ENCODE measurements at regions not wholly inside any gene's neighbourhood (a gene's known extent, or its start where the extent isn't known, plus 50 kb on each side); places are given as distances from the start of the nearest gene placed in this dataset.

DNA sequence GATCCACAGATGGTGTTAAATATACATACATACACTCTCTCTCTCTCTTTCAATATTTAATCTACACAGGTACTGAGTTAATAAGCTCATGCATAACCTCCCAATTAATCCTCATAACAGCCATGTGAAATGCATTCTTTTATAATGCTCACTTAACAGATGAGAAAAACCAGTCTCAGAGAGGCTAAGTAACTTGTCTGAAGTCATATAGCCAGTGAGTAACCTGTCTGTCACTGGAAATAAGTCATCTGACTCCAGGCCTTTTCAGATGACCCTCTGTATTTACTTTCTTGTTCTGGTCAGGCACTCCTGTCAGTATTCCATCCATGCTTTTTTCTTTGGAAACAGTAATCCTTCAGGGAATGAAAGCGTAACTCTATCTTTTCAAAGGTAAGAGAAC lies 594.0 kb upstream of the TENM4 start:
- Histone ChIP-seq H3K36me3 (ENCODE audit: control insufficient read depth in 1 of 2, insufficient read depth in 2 of 2, low read length in 2 of 2) (no peaks in the 10 kb centered on the region), H3K4me1 (ENCODE audit: control insufficient read depth in 1 of 2, insufficient read depth in 2 of 2, low read length in 2 of 2) (no peaks in the 10 kb centered on the region), H3K27ac (ENCODE audit: low read length) (no peak overlapping the region), H3K27me3 (ENCODE audit: low read depth, low read length) (no peaks in the 10 kb centered on the region), H3K9me3 (ENCODE audit: control insufficient read depth in 1 of 2, low read length in 2 of 2) (no peaks in the 10 kb centered on the region), H3K4me3 (ENCODE audit: low read depth in 1 of 2, low read length in 2 of 2) (no peak overlapping the region)

DNA sequence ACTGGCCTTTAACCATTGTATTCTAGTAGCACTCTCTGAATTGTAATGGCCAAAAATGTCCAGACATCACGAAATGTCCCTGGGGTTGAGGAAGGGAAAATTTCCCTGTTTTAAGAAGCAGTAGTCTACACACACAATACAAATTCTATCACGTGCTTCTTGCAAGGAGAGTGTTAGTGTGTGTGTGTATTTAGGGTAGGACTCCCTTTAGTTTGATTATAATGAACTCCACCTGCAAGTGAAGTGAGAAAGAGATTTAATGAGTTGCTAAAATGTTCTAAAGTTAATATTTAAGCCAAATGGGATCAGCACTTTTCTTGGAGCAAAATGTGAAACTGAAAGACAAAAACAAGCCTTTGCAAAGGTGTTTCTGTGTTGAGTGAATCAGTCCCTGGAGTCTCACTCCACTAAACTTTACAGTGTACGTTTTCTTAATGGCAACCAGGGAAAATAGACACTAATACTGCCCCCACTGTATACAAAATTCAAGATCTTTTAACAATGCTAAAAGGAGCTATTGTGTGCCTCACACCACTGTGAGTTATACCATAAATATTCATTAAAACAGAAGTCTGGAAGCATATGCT lies 590.3 kb upstream of the TENM4 start:
- Histone ChIP-seq H3K27ac (ENCODE audit: low read length) (no peak overlapping the region), H3K4me3 (ENCODE audit: low read depth in 1 of 2, low read length in 2 of 2) (no peak overlapping the region), H3K9me3 (ENCODE audit: control insufficient read depth in 1 of 2, low read length in 2 of 2) (no peaks in the 10 kb centered on the region), H3K27me3 (ENCODE audit: low read depth, low read length) (no peaks in the 10 kb centered on the region), H3K36me3 (ENCODE audit: control insufficient read depth in 1 of 2, insufficient read depth in 2 of 2, low read length in 2 of 2) (no peaks in the 10 kb centered on the region), H3K4me1 (ENCODE audit: control insufficient read depth in 1 of 2, insufficient read depth in 2 of 2, low read length in 2 of 2) (no peaks in the 10 kb centered on the region)

DNA sequence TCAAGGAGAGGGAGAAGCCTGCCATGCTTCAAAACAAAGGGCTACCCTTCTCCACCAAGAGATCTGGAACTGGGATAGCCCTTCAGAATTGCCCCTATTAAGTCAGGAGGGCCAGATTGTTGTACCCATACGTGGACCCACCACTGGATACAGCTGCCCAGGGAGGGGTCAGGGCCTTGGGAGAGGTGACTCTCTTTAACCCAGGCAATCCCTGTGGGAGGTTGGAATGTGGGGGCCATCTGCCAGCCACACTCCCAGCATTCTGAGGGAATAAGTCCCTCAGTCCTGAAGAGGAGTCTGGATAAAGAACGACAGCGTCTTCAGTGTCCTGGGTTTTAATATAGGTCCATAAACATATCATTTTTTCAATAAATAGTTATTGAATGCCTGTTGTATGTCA lies 588.2 kb upstream of the TENM4 start:
- Histone ChIP-seq H3K4me3 (ENCODE audit: low read depth in 1 of 2, low read length in 2 of 2) (no peak overlapping the region), H3K27me3 (ENCODE audit: low read depth, low read length) (no peaks in the 10 kb centered on the region), H3K27ac (ENCODE audit: low read length) (no peak overlapping the region), H3K4me1 (ENCODE audit: control insufficient read depth in 1 of 2, insufficient read depth in 2 of 2, low read length in 2 of 2) (no peaks in the 10 kb centered on the region), H3K36me3 (ENCODE audit: control insufficient read depth in 1 of 2, insufficient read depth in 2 of 2, low read length in 2 of 2) (no peaks in the 10 kb centered on the region), H3K9me3 (ENCODE audit: control insufficient read depth in 1 of 2, low read length in 2 of 2) (no peaks in the 10 kb centered on the region)

DNA sequence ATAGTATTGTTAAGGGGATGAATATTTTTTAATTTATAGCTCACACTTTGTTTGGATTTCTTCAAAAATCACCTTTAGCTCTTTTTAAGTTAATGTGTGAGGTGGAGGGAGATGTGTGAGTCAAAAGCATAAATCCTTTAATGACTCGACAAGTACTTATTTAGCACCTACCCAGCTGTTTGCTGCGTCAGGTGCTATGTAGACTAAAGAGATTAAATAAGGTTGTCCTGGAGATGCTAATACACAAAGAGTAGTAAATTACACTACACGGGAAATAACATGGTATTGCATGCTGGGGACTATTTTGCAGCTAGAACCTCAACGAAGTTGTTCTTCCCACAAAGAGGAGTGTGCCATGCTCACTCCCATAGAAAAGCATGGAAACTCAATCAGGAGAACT lies 583.3 kb upstream of the TENM4 start:
- H3K9me3 ChIP-seq (ENCODE audit: control insufficient read depth in 1 of 2, low read length in 2 of 2) = no peaks in the 10 kb centered on the region
- no peaks in the 10 kb centered on the region for H3K36me3 ChIP-seq (ENCODE audit: control insufficient read depth in 1 of 2, insufficient read depth in 2 of 2, low read length in 2 of 2)

DNA sequence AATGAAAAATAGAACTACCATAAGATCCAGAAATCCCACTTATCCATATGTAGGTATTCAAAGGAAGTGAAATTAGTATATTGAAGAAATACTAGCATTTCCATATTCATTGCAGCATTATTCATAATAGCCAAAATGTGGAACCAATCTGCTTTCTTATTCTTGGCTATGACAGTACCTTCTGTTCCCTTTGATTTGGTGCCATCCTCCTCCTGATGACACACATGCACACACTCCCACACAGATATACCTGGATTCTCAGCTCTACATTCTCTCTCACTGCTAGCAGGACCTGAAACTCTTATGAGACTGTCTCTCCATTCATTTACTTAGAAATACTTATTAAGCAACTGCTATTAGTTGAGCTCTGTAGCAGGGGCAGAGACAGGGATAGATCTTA lies 582.6 kb upstream of the TENM4 start:
- no peak overlapping the region for H3K4me3 ChIP-seq (ENCODE audit: low read depth in 1 of 2, low read length in 2 of 2)
- H3K27me3 ChIP-seq (ENCODE audit: low read depth, low read length) = no peaks in the 10 kb centered on the region
- H3K27ac ChIP-seq (ENCODE audit: low read length) = no peak overlapping the region
- no peaks in the 10 kb centered on the region for H3K36me3 ChIP-seq (ENCODE audit: control insufficient read depth in 1 of 2, insufficient read depth in 2 of 2, low read length in 2 of 2)
- H3K9me3 ChIP-seq (ENCODE audit: control insufficient read depth in 1 of 2, low read length in 2 of 2) = no peaks in the 10 kb centered on the region
- no peaks in the 10 kb centered on the region for H3K4me1 ChIP-seq (ENCODE audit: control insufficient read depth in 1 of 2, insufficient read depth in 2 of 2, low read length in 2 of 2)

More for the DNA sequence above, 583.3 kb upstream of the TENM4 start:
- H3K27ac ChIP-seq (ENCODE audit: low read length) = no peak overlapping the region
- no peaks in the 10 kb centered on the region for H3K4me1 ChIP-seq (ENCODE audit: control insufficient read depth in 1 of 2, insufficient read depth in 2 of 2, low read length in 2 of 2)
- H3K27me3 ChIP-seq (ENCODE audit: low read depth, low read length) = no peaks in the 10 kb centered on the region
- no peak overlapping the region for H3K4me3 ChIP-seq (ENCODE audit: low read depth in 1 of 2, low read length in 2 of 2)

DNA sequence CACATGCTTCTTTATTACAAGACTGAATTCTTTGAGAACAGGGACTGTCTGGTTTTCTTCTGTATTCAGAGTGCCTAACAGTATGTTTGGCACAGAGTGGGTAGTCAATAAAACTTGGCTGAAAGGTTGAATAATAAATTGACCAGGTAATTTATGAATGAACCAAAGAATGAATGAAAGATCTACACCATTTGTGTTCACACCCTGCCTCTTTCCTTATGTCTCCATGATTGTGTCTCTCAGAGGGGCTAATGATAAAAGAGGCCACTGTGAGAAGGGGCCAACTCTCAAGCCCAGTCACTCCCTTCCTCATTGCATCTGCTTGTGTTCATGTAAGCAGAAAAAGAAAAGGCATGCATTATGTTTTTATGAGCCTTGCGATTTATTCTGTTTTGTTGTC lies 569.7 kb upstream of the TENM4 start:
- Histone ChIP-seq H3K27me3 (ENCODE audit: low read depth, low read length) (no peaks in the 10 kb centered on the region), H3K9me3 (ENCODE audit: control insufficient read depth in 1 of 2, low read length in 2 of 2) (peaks cover 0 to 5% of the 10 kb centered on the region in 2 donors), H3K4me3 (ENCODE audit: low read depth in 1 of 2, low read length in 2 of 2) (no peak overlapping the region), H3K27ac (ENCODE audit: low read length) (no peak overlapping the region), H3K4me1 (ENCODE audit: control insufficient read depth in 1 of 2, insufficient read depth in 2 of 2, low read length in 2 of 2) (no peaks in the 10 kb centered on the region), H3K36me3 (ENCODE audit: control insufficient read depth in 1 of 2, insufficient read depth in 2 of 2, low read length in 2 of 2) (no peaks in the 10 kb centered on the region)

DNA sequence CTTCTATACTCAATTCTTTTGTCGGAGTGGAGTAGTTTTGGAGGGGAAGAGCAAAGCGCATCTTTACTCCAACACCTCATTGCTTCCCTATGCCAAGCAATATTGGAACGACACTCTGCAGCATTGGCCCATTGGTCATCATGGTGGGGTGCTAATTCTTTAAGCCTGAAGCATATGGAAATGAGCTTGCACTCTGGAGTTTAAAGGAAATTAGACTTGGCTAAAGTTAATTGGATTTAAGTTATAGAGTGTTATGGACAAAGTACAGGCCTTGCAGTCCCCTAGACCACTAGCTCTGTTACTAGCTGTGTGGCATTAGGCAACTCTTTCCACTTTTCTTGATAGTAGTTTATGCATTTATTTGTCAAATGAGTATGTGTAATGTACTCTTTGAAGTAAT lies 568.3 kb upstream of the TENM4 start:
- Histone ChIP-seq H3K4me1 (ENCODE audit: control insufficient read depth in 1 of 2, insufficient read depth in 2 of 2, low read length in 2 of 2) (no peaks in the 10 kb centered on the region), H3K36me3 (ENCODE audit: control insufficient read depth in 1 of 2, insufficient read depth in 2 of 2, low read length in 2 of 2) (no peaks in the 10 kb centered on the region), H3K4me3 (ENCODE audit: low read depth in 1 of 2, low read length in 2 of 2) (no peak overlapping the region), H3K9me3 (ENCODE audit: control insufficient read depth in 1 of 2, low read length in 2 of 2) (peaks cover 0 to 5% of the 10 kb centered on the region in 2 donors), H3K27me3 (ENCODE audit: low read depth, low read length) (no peaks in the 10 kb centered on the region), H3K27ac (ENCODE audit: low read length) (no peak overlapping the region)

DNA sequence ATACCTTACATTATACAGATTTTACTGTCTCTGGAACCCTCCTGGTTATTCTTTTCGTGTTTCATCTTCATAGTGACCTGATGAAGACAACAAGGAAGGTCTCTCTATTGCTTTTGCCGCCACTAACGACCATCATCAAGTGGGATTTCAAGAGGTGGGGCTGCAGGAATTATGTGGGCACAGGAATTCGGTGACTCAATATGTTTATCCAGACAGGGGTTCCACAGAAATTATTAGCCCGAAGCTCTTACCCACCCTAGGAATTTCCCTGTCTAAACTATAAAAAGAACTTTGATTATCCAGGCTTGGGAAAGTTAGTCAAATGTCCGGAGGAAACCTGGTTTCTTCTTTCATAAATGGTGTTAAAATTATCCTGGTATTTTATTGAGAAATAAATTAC lies 566.8 kb upstream of the TENM4 start:
- H3K4me1 ChIP-seq (ENCODE audit: control insufficient read depth in 1 of 2, insufficient read depth in 2 of 2, low read length in 2 of 2) = no peaks in the 10 kb centered on the region

DNA sequence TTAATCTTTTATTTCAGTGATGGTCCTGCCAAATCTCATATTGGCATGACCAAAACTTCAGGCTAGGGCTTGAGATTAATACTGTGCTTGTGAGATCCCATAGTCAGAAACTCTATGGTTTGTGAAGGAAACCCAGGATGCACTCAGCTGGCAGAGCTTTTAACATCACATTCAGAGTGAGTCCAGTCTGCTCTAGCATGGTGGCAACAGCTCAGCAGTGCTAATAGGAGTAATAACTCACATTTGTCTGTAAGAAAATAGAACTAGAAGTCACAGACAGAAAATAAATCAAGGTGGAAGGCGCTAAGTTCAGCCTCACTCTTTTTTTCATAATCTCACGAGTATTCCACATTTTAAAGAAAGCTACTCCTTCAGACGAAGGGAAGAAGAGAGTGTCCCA lies 549.3 kb upstream of the TENM4 start:
- Histone ChIP-seq H3K9me3 (ENCODE audit: control insufficient read depth in 1 of 2, low read length in 2 of 2) (no peaks in the 10 kb centered on the region), H3K36me3 (ENCODE audit: control insufficient read depth in 1 of 2, insufficient read depth in 2 of 2, low read length in 2 of 2) (no peaks in the 10 kb centered on the region), H3K27ac (ENCODE audit: low read length) (no peak overlapping the region), H3K27me3 (ENCODE audit: low read depth, low read length) (no peaks in the 10 kb centered on the region), H3K4me3 (ENCODE audit: low read depth in 1 of 2, low read length in 2 of 2) (no peak overlapping the region), H3K4me1 (ENCODE audit: control insufficient read depth in 1 of 2, insufficient read depth in 2 of 2, low read length in 2 of 2) (no peaks in the 10 kb centered on the region)

More for the DNA sequence above, 566.8 kb upstream of the TENM4 start:
- Histone ChIP-seq H3K4me3 (ENCODE audit: low read depth in 1 of 2, low read length in 2 of 2) (no peak overlapping the region), H3K27me3 (ENCODE audit: low read depth, low read length) (no peaks in the 10 kb centered on the region), H3K36me3 (ENCODE audit: control insufficient read depth in 1 of 2, insufficient read depth in 2 of 2, low read length in 2 of 2) (no peaks in the 10 kb centered on the region), H3K27ac (ENCODE audit: low read length) (no peak overlapping the region), H3K9me3 (ENCODE audit: control insufficient read depth in 1 of 2, low read length in 2 of 2) (peaks cover 0 to 5% of the 10 kb centered on the region in 2 donors)

DNA sequence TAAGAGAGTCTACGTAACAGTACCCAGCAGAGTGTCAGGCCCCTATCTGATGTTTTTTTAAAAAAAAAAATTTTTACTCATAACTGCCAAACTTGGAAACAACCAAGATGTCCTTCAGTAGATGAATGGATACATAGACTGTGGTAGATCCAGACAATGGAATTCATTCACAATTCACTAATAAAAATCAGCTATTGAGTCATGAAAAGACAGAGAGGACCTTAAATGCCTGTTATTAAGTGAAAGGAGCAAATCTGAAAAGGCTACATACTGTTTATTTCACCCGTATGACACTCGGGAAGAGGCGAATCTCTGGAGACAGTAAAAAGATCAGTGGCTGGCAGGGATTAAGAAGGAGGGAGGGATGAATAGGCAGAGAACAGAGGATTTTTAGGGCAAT lies 541.4 kb upstream of the TENM4 start:
- no peak overlapping the region for H3K27ac ChIP-seq (ENCODE audit: low read length)
- no peaks in the 10 kb centered on the region for H3K27me3 ChIP-seq (ENCODE audit: low read depth, low read length)
- H3K36me3 ChIP-seq (ENCODE audit: control insufficient read depth in 1 of 2, insufficient read depth in 2 of 2, low read length in 2 of 2) = no peaks in the 10 kb centered on the region
- H3K4me3 ChIP-seq (ENCODE audit: low read depth in 1 of 2, low read length in 2 of 2) = no peak overlapping the region
- no peaks in the 10 kb centered on the region for H3K4me1 ChIP-seq (ENCODE audit: control insufficient read depth in 1 of 2, insufficient read depth in 2 of 2, low read length in 2 of 2)
- no peaks in the 10 kb centered on the region for H3K9me3 ChIP-seq (ENCODE audit: control insufficient read depth in 1 of 2, low read length in 2 of 2)

DNA sequence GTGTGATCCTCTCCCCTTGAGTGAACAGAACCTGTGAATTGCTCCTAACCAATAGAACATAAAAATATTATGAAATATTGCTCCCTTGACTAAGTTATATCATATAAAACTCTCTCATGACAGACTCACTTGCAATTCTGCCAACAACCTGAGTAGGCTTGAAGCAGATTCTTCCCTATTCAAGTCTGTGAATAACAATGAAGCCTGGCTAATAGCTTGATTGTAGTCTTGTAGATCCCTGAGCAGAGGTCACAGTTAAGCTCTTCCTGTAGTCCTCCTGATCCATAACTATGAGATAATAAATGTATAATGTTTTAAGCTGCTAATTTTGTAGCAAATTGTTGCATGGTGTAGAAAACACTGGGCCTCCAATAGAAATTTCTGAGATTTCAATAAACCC lies 540.1 kb upstream of the TENM4 start:
- no peaks in the 10 kb centered on the region for H3K36me3 ChIP-seq (ENCODE audit: control insufficient read depth in 1 of 2, insufficient read depth in 2 of 2, low read length in 2 of 2)
- H3K4me3 ChIP-seq (ENCODE audit: low read depth in 1 of 2, low read length in 2 of 2) = no peak overlapping the region
- no peaks in the 10 kb centered on the region for H3K9me3 ChIP-seq (ENCODE audit: control insufficient read depth in 1 of 2, low read length in 2 of 2)
- H3K27ac ChIP-seq (ENCODE audit: low read length) = no peak overlapping the region
- H3K4me1 ChIP-seq (ENCODE audit: control insufficient read depth in 1 of 2, insufficient read depth in 2 of 2, low read length in 2 of 2) = no peaks in the 10 kb centered on the region
- H3K27me3 ChIP-seq (ENCODE audit: low read depth, low read length) = no peaks in the 10 kb centered on the region

Data from muscle layer of duodenum (tissue), 2 donors.